Neural cell (in vitro differentiated cells): ENCODE measurements at regions not wholly inside any gene's neighbourhood (a gene's known extent, or its start where the extent isn't known, plus 50 kb on each side); places are given as distances from the start of the nearest gene placed in this dataset.

Source experiments
- H2AFZ ChIP-seq: fragments of 200-600, 300-800 bp; sonication (generic), shearing (Covaris generic); 2 replicates; pipeline ENCODE4 v1.6.0; 2014; ENCODE audit warnings: low read depth, mild to moderate bottlenecking, antibody characterized with exemption, low read length, moderate library complexity
- H3F3A ChIP-seq: fragments of 200-600 bp; shearing (Covaris generic); 2 replicates; pipeline ENCODE4 v1.6.1; 2016; ENCODE audit warnings: mild to moderate bottlenecking, moderate library complexity, mixed read lengths, antibody characterized with exemption, low read length; ENCODE audit not compliant: insufficient read depth, poor library complexity, severe bottlenecking
- H3K27ac ChIP-seq: fragments of 200-600, 300-800 bp; sonication (generic), shearing (Covaris generic); 2 replicates; pipeline ENCODE4 v1.5.1; 2014; ENCODE audit warnings: mild to moderate bottlenecking, low read length, moderate library complexity
- H3K27me3 ChIP-seq: fragments of 300-800, 200-600 bp; sonication (generic), shearing (Covaris generic); 2 replicates; pipeline ENCODE4 v1.6.0; 2014; ENCODE audit warnings: mild to moderate bottlenecking, low read depth, low read length, moderate library complexity; ENCODE audit not compliant: insufficient read depth
- H3K36me3 ChIP-seq: fragments of 300-800, 200-600 bp; sonication (generic), shearing (Covaris generic); 2 replicates; pipeline ENCODE4 v1.5.1; 2014; ENCODE audit warnings: mild to moderate bottlenecking, antibody characterized with exemption, low read length, moderate library complexity; ENCODE audit not compliant: insufficient read depth
- H3K4me2 ChIP-seq: fragments of 300-800, 200-600 bp; sonication (generic), shearing (Covaris generic); 2 replicates; pipeline ENCODE4 v1.6.0; 2014; ENCODE audit warnings: mild to moderate bottlenecking, low read length
- H3K4me3 ChIP-seq: fragments of 300-800, 200-600 bp; sonication (generic), shearing (Covaris generic); 2 replicates; pipeline ENCODE4 v1.5.1; 2014; ENCODE audit warnings: mild to moderate bottlenecking, low read length, moderate library complexity
- H3K79me2 ChIP-seq: fragments of 200-600 bp; shearing (Covaris generic); replicated peaks from 2 replicates; pipeline ENCODE4 v1.6.0; 2014; ENCODE audit warnings: mild to moderate bottlenecking, low read length, moderate library complexity; ENCODE audit not compliant: insufficient read depth
- H3K9ac ChIP-seq: fragments of 300-800, 200-600 bp; sonication (generic), shearing (Covaris generic); 2 replicates; pipeline ENCODE4 v1.6.1; 2016; ENCODE audit warnings: mild to moderate bottlenecking, low read length, mixed read lengths
- H3K9me2 ChIP-seq: fragments of 200-600 bp; shearing (Covaris generic); 2 replicates; pipeline ENCODE4 v1.6.1; 2016; ENCODE audit warnings: mild to moderate bottlenecking, low read length, mixed read lengths; ENCODE audit not compliant: insufficient read depth
- H3K9me3 ChIP-seq: fragments of 200-600, 300-800 bp; sonication (generic), shearing (Covaris generic); 2 replicates; pipeline ENCODE4 v1.6.1; 2016; ENCODE audit warnings: mild to moderate bottlenecking, mixed run types, low read length, moderate library complexity, mixed read lengths
- H4K20me1 ChIP-seq: fragments of 200-600 bp; shearing (Covaris generic); 2 replicates; pipeline ENCODE4 v1.6.1; 2016; ENCODE audit warnings: mild to moderate bottlenecking, mixed run types; ENCODE audit not compliant: insufficient read depth
- EP300 ChIP-seq: fragments of 450-650 bp; conservative IDR thresholded peaks from 2 replicates; pipeline ENCODE4 v1.6.1; 2014; ENCODE audit warnings: antibody characterized with exemption, mild to moderate bottlenecking, moderate library complexity; ENCODE audit not compliant: poor library complexity, severe bottlenecking
- EZH2 ChIP-seq: fragments of 200-600, 300-800 bp; shearing (Covaris generic), sonication (generic); IDR thresholded peaks from 2 replicates; pipeline ENCODE4 v1.6.1; 2014; ENCODE audit warnings: antibody characterized with exemption, low read length, borderline replicate concordance, mild to moderate bottlenecking; ENCODE audit not compliant: insufficient read depth, poor library complexity, severe bottlenecking
- MXI1 ChIP-seq: fragments of 450-650 bp; conservative IDR thresholded peaks from 2 replicates; pipeline ENCODE4 v1.6.1; 2014; ENCODE audit warnings: antibody characterized with exemption, mild to moderate bottlenecking; ENCODE audit not compliant: poor library complexity, severe bottlenecking
- POLR2AphosphoS5 ChIP-seq: IDR thresholded peaks from 2 replicates; pipeline ENCODE4 v1.6.1; 2012
- RAD21 ChIP-seq: fragments of 450-650 bp; conservative IDR thresholded peaks from 2 replicates; pipeline ENCODE4 v1.6.1; 2014; ENCODE audit warnings: antibody characterized with exemption, mild to moderate bottlenecking, moderate library complexity
- SMC3 ChIP-seq: fragments of 450-650 bp; conservative IDR thresholded peaks from 2 replicates; pipeline ENCODE4 v1.6.1; 2014; ENCODE audit warnings: antibody characterized with exemption, mild to moderate bottlenecking, moderate library complexity; ENCODE audit not compliant: poor library complexity
- TAF1 ChIP-seq: IDR thresholded peaks from 2 replicates; pipeline ENCODE4 v1.6.1; 2012; ENCODE audit warnings: low read depth
- TF ChIP-seq, protein P1 (sequence below): IDR thresholded peaks from 2 replicates; pipeline ENCODE4 v1.6.1; 2012; ENCODE audit warnings: borderline replicate concordance
- TF ChIP-seq, protein P2 (sequence below): fragments of 450-650 bp; IDR thresholded peaks from 2 replicates; pipeline ENCODE4 v1.5.1; 2014; ENCODE audit warnings: antibody characterized with exemption, mild to moderate bottlenecking, moderate library complexity; ENCODE audit not compliant: poor library complexity, severe bottlenecking

GRCh38 chr16:9351440-9351839 is 260.0 kb downstream of the HAPSTR1 start:
- H3K27ac ChIP-seq, result no peak overlapping the region
- H3K36me3 ChIP-seq, result no peaks in the 10 kb centered on the region
- no peaks in the 10 kb centered on the region for H3K9me2 ChIP-seq
- H3K27me3 ChIP-seq, result no peaks in the 10 kb centered on the region
- H4K20me1 ChIP-seq, result no peaks in the 10 kb centered on the region
- no peak overlapping the region for H3K4me3 ChIP-seq
- no peak overlapping the region for H3K4me2 ChIP-seq
- no peak overlapping the region for H3K9ac ChIP-seq
- H3K79me2 ChIP-seq, result no peaks in the 10 kb centered on the region
- H3F3A ChIP-seq, result no peaks in the 10 kb centered on the region
- no peak for TF ChIP-seq RAD21
- TF ChIP-seq SMC3, result no peak
- no peak for TF ChIP-seq POLR2AphosphoS5
- no peak for TF ChIP-seq MXI1
- TF ChIP-seq TAF1, result no peak
- TF ChIP-seq EZH2, result no peak
- TF ChIP-seq, protein P1, sequence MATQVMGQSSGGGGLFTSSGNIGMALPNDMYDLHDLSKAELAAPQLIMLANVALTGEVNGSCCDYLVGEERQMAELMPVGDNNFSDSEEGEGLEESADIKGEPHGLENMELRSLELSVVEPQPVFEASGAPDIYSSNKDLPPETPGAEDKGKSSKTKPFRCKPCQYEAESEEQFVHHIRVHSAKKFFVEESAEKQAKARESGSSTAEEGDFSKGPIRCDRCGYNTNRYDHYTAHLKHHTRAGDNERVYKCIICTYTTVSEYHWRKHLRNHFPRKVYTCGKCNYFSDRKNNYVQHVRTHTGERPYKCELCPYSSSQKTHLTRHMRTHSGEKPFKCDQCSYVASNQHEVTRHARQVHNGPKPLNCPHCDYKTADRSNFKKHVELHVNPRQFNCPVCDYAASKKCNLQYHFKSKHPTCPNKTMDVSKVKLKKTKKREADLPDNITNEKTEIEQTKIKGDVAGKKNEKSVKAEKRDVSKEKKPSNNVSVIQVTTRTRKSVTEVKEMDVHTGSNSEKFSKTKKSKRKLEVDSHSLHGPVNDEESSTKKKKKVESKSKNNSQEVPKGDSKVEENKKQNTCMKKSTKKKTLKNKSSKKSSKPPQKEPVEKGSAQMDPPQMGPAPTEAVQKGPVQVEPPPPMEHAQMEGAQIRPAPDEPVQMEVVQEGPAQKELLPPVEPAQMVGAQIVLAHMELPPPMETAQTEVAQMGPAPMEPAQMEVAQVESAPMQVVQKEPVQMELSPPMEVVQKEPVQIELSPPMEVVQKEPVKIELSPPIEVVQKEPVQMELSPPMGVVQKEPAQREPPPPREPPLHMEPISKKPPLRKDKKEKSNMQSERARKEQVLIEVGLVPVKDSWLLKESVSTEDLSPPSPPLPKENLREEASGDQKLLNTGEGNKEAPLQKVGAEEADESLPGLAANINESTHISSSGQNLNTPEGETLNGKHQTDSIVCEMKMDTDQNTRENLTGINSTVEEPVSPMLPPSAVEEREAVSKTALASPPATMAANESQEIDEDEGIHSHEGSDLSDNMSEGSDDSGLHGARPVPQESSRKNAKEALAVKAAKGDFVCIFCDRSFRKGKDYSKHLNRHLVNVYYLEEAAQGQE, result no peak
- TF ChIP-seq, protein P2, sequence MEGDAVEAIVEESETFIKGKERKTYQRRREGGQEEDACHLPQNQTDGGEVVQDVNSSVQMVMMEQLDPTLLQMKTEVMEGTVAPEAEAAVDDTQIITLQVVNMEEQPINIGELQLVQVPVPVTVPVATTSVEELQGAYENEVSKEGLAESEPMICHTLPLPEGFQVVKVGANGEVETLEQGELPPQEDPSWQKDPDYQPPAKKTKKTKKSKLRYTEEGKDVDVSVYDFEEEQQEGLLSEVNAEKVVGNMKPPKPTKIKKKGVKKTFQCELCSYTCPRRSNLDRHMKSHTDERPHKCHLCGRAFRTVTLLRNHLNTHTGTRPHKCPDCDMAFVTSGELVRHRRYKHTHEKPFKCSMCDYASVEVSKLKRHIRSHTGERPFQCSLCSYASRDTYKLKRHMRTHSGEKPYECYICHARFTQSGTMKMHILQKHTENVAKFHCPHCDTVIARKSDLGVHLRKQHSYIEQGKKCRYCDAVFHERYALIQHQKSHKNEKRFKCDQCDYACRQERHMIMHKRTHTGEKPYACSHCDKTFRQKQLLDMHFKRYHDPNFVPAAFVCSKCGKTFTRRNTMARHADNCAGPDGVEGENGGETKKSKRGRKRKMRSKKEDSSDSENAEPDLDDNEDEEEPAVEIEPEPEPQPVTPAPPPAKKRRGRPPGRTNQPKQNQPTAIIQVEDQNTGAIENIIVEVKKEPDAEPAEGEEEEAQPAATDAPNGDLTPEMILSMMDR, result no peak
- no peak for TF ChIP-seq EP300
- peaks cover 7% of the 10 kb centered on the region for H3K9me3 ChIP-seq
- no peak overlapping the region for H2AFZ ChIP-seq

DNA sequence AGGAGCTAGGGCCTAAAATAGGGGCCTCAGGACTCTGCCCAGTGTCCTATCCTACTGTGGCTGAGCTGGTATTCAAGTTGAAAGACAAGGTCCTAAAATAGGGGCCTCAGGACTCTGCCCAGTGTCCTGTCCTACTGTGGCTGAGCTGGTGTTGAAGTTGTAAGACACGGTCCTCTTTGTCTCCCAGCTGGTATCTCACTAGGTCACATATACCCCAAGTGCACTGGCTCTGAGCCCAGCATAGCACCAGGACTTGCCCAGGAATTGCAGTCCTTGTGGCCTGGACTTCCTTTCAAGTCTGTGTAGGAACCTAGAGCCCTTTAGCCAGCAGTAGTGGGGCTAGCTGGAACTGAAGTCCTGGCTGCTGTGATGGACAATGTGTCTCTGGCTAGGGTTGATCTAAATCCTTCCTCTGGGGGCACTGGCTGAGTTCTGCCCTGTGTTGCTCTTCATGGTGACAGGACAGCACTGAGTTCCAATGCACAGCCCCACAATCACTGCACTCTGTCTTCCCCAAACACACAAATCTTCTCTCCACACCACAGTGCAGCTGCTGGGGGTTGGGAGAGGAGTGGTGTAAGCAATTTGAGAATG is 260.5 kb downstream of the HAPSTR1 start:
- Histone ChIP-seq H2AFZ (no peak overlapping the region), H3K27me3 (no peaks in the 10 kb centered on the region), H3K4me2 (no peak overlapping the region), H3K79me2 (no peaks in the 10 kb centered on the region), H3K27ac (no peak overlapping the region), H3F3A (no peaks in the 10 kb centered on the region), H3K36me3 (no peaks in the 10 kb centered on the region), H3K9me3 (peaks cover 8% of the 10 kb centered on the region), H3K9ac (no peak overlapping the region), H3K4me3 (no peak overlapping the region), H3K9me2 (no peaks in the 10 kb centered on the region), H4K20me1 (no peaks in the 10 kb centered on the region)
- TF ChIP-seq POLR2AphosphoS5, result no peak
- TF ChIP-seq TAF1, result no peak
- TF ChIP-seq, protein P1, result no peak
- TF ChIP-seq EZH2, result no peak
- TF ChIP-seq SMC3, result no peak
